Esophagus muscularis mucosa (tissue), 4 donors: ENCODE measurements at regions not wholly inside any gene's neighbourhood (a gene's known extent, or its start where the extent isn't known, plus 50 kb on each side); places are given as distances from the start of the nearest gene placed in this dataset.

ENCODE experiments used
- DNase-seq: peaks from one replicate; pipeline ENCODE4 v3.0.0-alpha.2; 2017; ENCODE audit errors: extremely low spot score
- H3K27ac ChIP-seq, 4 donors: fragments of 200-600 bp; sonication (generic); replicated peaks in 1 of 4; 1 replicate in 3 of 4; 2 replicates in 1 of 4; pipeline ENCODE4 v1.5.1; 2016 to 2019; ENCODE audit warnings: mild to moderate bottlenecking in 1 of 4
- H3K27me3 ChIP-seq, 4 donors: fragments of 200-600 bp; sonication (generic); one replicate each; pipeline versions ENCODE4 v1.5.1 to v1.6.0; 2016 to 2019
- H3K36me3 ChIP-seq, 4 donors: fragments of 200-600 bp; sonication (generic); one replicate each; pipeline ENCODE4 v1.5.1; 2016 to 2019
- H3K4me1 ChIP-seq, 4 donors: fragments of 200-600 bp; sonication (generic); one replicate each; pipeline ENCODE4 v1.5.1; 2016 to 2019
- H3K4me3 ChIP-seq, 4 donors: fragments of 200-600 bp; sonication (generic); 1 replicate in 2 of 4; 2 replicates in 2 of 4; pipeline ENCODE4 v1.5.1; 2016 to 2019; ENCODE audit warnings: mild to moderate bottlenecking in 4 of 4, moderate library complexity in 1 of 4
- H3K9me3 ChIP-seq, 4 donors: fragments of 200-600 bp; sonication (generic); 1 replicate in 3 of 4; 2 replicates in 1 of 4; pipeline ENCODE4 v1.5.1; 2016 to 2019
- CTCF ChIP-seq, 3 experiments: fragments of 200-600 bp in 2 of 3; fragments of 450-650 bp in 1 of 3; sonication (generic) in 2 of 3; IDR thresholded peaks; one replicate each; pipeline ENCODE4 v1.5.1; 2017 to 2019; ENCODE audit warnings: antibody characterized with exemption in 3 of 3, mild to moderate bottlenecking in 2 of 3, moderate library complexity in 1 of 3
- EP300 ChIP-seq: sonication (generic); formaldehyde crosslinking; IDR thresholded peaks from one replicate; pipeline ENCODE4 v1.6.1; 2017; ENCODE audit warnings: antibody characterized with exemption
- POLR2A ChIP-seq: fragments of 450-650 bp; IDR thresholded peaks from one replicate; pipeline ENCODE4 v1.6.1; 2017; ENCODE audit warnings: antibody characterized with exemption, moderate library complexity, mild to moderate bottlenecking, low read depth
- POLR2AphosphoS5 ChIP-seq, 2 donors: sonication (generic); formaldehyde crosslinking; IDR thresholded peaks; one replicate each; pipeline ENCODE4 v1.6.1; 2017; ENCODE audit warnings: antibody characterized with exemption in 2 of 2
- WGBS: methylation state at CpG from one replicate; pipeline ENCODE4 v1.1.5; 2018; 5-methylcytosine and 5-hydroxymethylcytosine counted together
- intact Hi-C: fragments of 100-400 bp; cut with DNase I; formaldehyde crosslinking; loops from one replicate; pipeline ENCODE4 v1.15.1; 2023

- no peaks in the 10 kb centered on the region for H3K27me3 ChIP-seq
- H3K36me3 ChIP-seq: no peaks in the 10 kb centered on the region
- DNase-seq: no peak
- H3K9me3 ChIP-seq: no peaks in the 10 kb centered on the region
- 60% methylated on average over 3 of the region's 3 CpGs for WGBS
- TF ChIP-seq EP300 (no peak), CTCF (IDR thresholded peaks at IDR 0.05) (no peak), POLR2A (no peak), POLR2AphosphoS5 (IDR thresholded peaks at IDR 0.05) (no peak)
- intact Hi-C loops: no loop called here
- H3K4me1 ChIP-seq: no peaks in the 10 kb centered on the region
- no peak overlapping the region for H3K4me3 ChIP-seq
- H3K27ac ChIP-seq: no peak overlapping the region
These were observed 833.3 kb downstream of the LTN1 start for GRCh38 chr21:28159396-28159795.

- 95% methylated on average over 6 of the region's 6 CpGs for WGBS
- no peaks in the 10 kb centered on the region for H3K9me3 ChIP-seq
- intact Hi-C loops: no loop called here
- H3K4me3 ChIP-seq: no peak overlapping the region
- no peaks in the 10 kb centered on the region for H3K4me1 ChIP-seq
- DNase-seq: no peak
- no peak overlapping the region for H3K27ac ChIP-seq
- no peaks in the 10 kb centered on the region for H3K36me3 ChIP-seq
- H3K27me3 ChIP-seq: no peaks in the 10 kb centered on the region
- no peak for TF ChIP-seq CTCF (IDR thresholded peaks at IDR 0.05)
- TF ChIP-seq POLR2AphosphoS5 (IDR thresholded peaks at IDR 0.05): no peak
- TF ChIP-seq POLR2A: no peak
- no peak for TF ChIP-seq EP300
These were observed 836.1 kb downstream of the LTN1 start for GRCh38 chr21:28156590-28156989.

GRCh38 chr21:28154121-28154520, 838.6 kb downstream of the LTN1 start:
- no peaks in the 10 kb centered on the region for H3K9me3 ChIP-seq
- peaks cover 0 to 2% (median under 1%) of the 10 kb centered on the region in 4 donors for H3K4me1 ChIP-seq
- WGBS: 64% methylated on average over 4 of the region's 4 CpGs
- no peak for DNase-seq
- no peak overlapping the region for H3K4me3 ChIP-seq
- TF ChIP-seq POLR2A: no peak
- no peak for TF ChIP-seq EP300
- no peak for TF ChIP-seq POLR2AphosphoS5 (IDR thresholded peaks at IDR 0.05)
- TF ChIP-seq CTCF (IDR thresholded peaks at IDR 0.05): no peak
- no peaks in the 10 kb centered on the region for H3K27me3 ChIP-seq
- intact Hi-C loops: no loop called here
- no peaks in the 10 kb centered on the region for H3K36me3 ChIP-seq
- H3K27ac ChIP-seq: no peak overlapping the region

GRCh38 chr21:28152732-28153131, 839.9 kb downstream of the LTN1 start:
- Histone ChIP-seq H3K4me3 (no peak overlapping the region), H3K4me1 (peaks cover 4 to 13% (median 6%) of the 10 kb centered on the region in 4 donors), H3K27me3 (no peaks in the 10 kb centered on the region), H3K9me3 (no peaks in the 10 kb centered on the region), H3K36me3 (no peaks in the 10 kb centered on the region), H3K27ac (no peak overlapping the region)
- intact Hi-C loops: no loop called here
- TF ChIP-seq POLR2A: no peak
- no peak for TF ChIP-seq CTCF (IDR thresholded peaks at IDR 0.05)
- TF ChIP-seq POLR2AphosphoS5 (IDR thresholded peaks at IDR 0.05): no peak
- no peak for TF ChIP-seq EP300
- no peak for DNase-seq
- WGBS: 71% methylated on average over 1 of the region's 1 CpG

GRCh38 chr21:28151758-28152157, 840.9 kb downstream of the LTN1 start:
- no peaks in the 10 kb centered on the region for H3K9me3 ChIP-seq
- no peak for DNase-seq
- TF ChIP-seq EP300 (no peak), POLR2AphosphoS5 (IDR thresholded peaks at IDR 0.05) (no peak), CTCF (IDR thresholded peaks at IDR 0.05) (no peak), POLR2A (no peak)
- no peak overlapping the region for H3K27ac ChIP-seq
- H3K4me1 ChIP-seq: peaks cover 4 to 18% (median 9%) of the 10 kb centered on the region in 4 donors
- H3K27me3 ChIP-seq: no peaks in the 10 kb centered on the region
- intact Hi-C loops: no loop called here
- 86% methylated on average over 2 of the region's 2 CpGs for WGBS
- no peaks in the 10 kb centered on the region for H3K36me3 ChIP-seq
- H3K4me3 ChIP-seq: no peak overlapping the region
